ENCODE measurements at regions not wholly inside any gene's neighbourhood (a gene's known extent, or its start where the extent isn't known, plus 50 kb on each side); places are given as distances from the start of the nearest gene placed in this dataset.

DNA sequence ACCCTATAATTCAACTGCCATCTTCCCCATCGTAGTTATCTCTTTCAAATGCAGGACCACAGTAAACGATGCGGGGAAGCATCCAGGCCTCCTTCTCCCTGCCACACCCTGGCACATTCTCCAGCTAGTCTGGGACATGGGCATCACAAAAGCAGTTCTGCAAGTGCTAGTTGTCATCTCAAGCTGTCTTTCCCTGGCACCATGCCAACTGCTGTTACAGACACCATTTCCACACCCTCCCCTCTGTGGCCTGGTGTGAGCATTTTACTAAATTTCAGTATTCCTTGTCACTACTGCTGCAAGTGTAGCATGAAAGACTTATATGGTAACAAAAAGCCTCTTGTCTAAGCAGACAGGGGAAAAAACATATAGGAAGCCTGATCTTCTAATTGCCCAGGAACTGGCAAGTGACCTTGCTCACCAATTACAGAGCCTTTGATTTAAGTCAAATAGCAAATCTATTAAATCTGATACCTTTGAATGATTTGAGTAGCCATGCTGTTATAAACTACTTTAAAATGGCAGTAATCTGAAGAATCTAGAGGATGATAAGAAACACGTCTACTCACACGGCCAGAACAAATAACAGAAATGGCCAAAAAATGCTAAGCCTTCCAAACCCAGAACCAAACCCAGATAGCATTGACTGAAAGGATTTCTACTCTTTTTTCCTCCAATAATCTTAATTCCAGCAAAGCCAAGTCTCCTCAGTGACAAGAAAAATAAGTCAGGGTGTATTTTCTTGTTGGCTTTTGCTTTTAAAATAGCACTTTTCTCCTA is 179.0 kb downstream of the NUFIP1 start:
- Histone ChIP-seq H3K9ac (ENCODE audit: low read length) (no peak overlapping the region), H3K36me3 (ENCODE audit: control insufficient read depth, insufficient read depth, low read length, severe bottlenecking) (no peaks in the 10 kb centered on the region), H3K27me3 (replicated peaks; ENCODE audit: control insufficient read depth, insufficient read depth, low read length) (no peaks in the 10 kb centered on the region), H3K4me1 (ENCODE audit: control insufficient read depth, insufficient read depth, low read length) (peaks cover 32% of the 10 kb centered on the region), H3K4me3 (ENCODE audit: low read length) (no peak overlapping the region), H3K9me3 (ENCODE audit: control insufficient read depth, low read length) (no peaks in the 10 kb centered on the region)
- no peak for DNase-seq (ENCODE audit: low read depth)

DNA sequence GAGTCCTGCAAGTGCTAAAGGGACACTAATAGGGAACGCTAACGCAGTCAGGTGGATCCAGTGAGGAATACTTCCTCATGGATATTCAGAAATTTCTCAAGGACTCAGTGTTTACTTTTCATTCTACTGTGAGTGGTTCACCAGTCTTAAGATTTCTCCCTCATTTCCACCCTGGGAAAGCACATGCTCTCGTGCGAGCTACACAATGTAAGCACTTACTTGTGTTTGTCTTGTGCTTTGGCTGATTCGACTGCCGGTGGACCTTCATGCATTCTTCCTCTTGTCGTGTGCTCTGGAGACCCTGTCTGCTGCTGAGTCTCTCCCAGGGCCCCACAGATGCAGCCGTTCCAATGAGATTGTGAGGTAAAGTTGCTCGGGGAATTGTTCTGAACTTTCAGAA is 180.1 kb downstream of the NUFIP1 start:
- Histone ChIP-seq H3K4me3 (ENCODE audit: low read length) (no peak overlapping the region), H3K36me3 (ENCODE audit: control insufficient read depth, insufficient read depth, low read length, severe bottlenecking) (no peaks in the 10 kb centered on the region), H3K9ac (ENCODE audit: low read length) (no peak overlapping the region), H3K9me3 (ENCODE audit: control insufficient read depth, low read length) (no peaks in the 10 kb centered on the region), H3K4me1 (ENCODE audit: control insufficient read depth, insufficient read depth, low read length) (peaks cover 29% of the 10 kb centered on the region), H3K27me3 (replicated peaks; ENCODE audit: control insufficient read depth, insufficient read depth, low read length) (no peaks in the 10 kb centered on the region)
- DNase-seq (ENCODE audit: low read depth), result no peak

DNA sequence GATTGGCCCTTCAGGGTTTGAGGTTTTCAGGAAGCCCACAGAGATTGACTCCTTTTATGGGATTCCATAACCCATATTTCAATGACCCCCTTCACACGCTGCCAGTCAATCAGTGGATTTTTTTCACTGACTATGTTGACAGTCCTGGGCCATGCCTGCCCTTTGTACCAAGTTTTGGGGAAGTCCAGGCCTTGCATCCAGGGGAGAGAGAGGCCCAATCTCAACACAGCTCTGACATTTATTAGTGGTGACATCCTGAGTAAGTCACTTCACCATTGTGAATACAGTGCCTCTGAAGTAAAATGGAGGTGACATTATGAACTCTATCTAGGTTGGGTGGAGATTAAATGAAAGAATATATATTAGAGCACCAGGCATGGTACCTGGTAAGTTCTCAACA is 181.1 kb downstream of the NUFIP1 start:
- Histone ChIP-seq H3K9ac (ENCODE audit: low read length) (no peak overlapping the region), H3K36me3 (ENCODE audit: control insufficient read depth, insufficient read depth, low read length, severe bottlenecking) (no peaks in the 10 kb centered on the region), H3K4me1 (ENCODE audit: control insufficient read depth, insufficient read depth, low read length) (peaks cover 25% of the 10 kb centered on the region), H3K4me3 (ENCODE audit: low read length) (no peak overlapping the region), H3K9me3 (ENCODE audit: control insufficient read depth, low read length) (no peaks in the 10 kb centered on the region), H3K27me3 (replicated peaks; ENCODE audit: control insufficient read depth, insufficient read depth, low read length) (no peaks in the 10 kb centered on the region)
- no peak for DNase-seq (ENCODE audit: low read depth)

DNA sequence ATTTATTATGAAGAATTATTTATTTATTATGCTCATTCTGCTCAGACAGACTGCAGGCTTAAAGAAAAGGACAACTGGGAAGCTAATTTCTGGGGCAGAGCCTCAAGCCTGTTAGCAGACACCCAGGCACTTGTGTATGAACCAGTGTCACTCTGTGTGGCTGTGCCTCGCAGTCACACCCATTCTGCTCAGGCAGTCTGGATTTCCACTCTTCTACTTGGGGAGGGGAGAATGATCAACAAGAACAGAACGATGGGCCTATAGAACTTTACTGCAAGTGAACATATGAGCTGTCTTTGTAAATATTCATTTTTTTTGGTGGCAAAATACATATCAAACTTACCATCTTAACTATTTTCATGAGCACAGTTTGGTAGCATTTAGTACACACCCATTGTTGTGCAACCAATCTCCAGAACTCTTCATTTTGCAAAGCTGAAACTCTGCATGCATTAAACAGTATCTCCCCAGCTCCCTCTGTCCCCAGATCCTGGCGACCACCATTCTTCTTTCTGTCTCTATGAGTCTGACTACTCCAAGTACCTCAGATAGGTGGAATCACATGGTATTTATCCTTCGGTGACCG is 181.7 kb downstream of the NUFIP1 start:
- H3K36me3 ChIP-seq (ENCODE audit: control insufficient read depth, insufficient read depth, low read length, severe bottlenecking), result no peaks in the 10 kb centered on the region
- no peak overlapping the region for H3K9ac ChIP-seq (ENCODE audit: low read length)

DNA sequence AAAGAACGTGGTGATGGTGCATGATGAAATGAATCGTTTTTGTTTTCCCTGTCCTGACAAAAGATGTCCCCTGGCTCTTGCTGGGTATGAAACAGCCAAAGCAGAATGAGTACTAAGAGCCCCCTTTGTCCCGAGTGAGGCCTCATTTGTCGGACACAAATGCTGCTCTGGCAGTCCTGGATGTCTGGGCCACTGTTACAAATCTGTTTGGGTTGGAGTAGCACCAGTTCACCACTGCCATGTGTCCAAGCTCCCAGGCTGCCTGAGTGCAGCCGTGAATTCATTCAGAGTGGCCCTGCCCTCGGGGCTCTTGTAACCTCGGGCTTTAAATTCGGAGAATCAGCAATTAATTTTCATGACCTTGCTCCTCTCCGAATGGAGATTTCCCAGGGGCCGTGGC is 182.4 kb downstream of the NUFIP1 start:
- no peak for DNase-seq (ENCODE audit: low read depth)

More for the DNA sequence above, 181.7 kb downstream of the NUFIP1 start:
- Histone ChIP-seq H3K27me3 (replicated peaks; ENCODE audit: control insufficient read depth, insufficient read depth, low read length) (no peaks in the 10 kb centered on the region), H3K9me3 (ENCODE audit: control insufficient read depth, low read length) (no peaks in the 10 kb centered on the region), H3K4me3 (ENCODE audit: low read length) (no peak overlapping the region), H3K4me1 (ENCODE audit: control insufficient read depth, insufficient read depth, low read length) (peaks cover 19% of the 10 kb centered on the region)
- peak; percentile 59 for DNase-seq (ENCODE audit: low read depth)

DNA sequence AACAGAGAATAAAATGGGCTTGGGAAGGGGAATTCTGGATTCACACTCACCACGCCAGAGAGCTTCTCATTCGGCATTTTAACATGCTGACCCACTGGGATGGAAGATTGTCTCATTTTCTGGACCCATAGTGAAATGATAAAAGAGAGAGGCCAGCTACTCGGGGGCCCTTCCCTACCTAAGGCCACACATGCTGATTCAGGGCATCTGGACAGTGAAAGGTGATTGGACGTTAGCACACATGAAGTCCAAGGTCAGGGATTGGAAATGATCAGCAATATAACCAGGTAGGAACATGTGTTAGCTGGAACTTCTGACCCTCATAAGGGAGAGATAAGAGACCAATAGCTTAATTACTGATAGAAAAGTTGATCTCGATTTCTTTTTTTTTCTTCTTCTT is 183.7 kb downstream of the NUFIP1 start:
- Histone ChIP-seq H3K9ac (ENCODE audit: low read length) (no peak overlapping the region), H3K4me1 (ENCODE audit: control insufficient read depth, insufficient read depth, low read length) (peaks cover 15% of the 10 kb centered on the region), H3K9me3 (ENCODE audit: control insufficient read depth, low read length) (no peaks in the 10 kb centered on the region), H3K4me3 (ENCODE audit: low read length) (no peak overlapping the region), H3K27me3 (replicated peaks; ENCODE audit: control insufficient read depth, insufficient read depth, low read length) (no peaks in the 10 kb centered on the region), H3K36me3 (ENCODE audit: control insufficient read depth, insufficient read depth, low read length, severe bottlenecking) (no peaks in the 10 kb centered on the region)
- DNase-seq (ENCODE audit: low read depth), result no peak

More for the DNA sequence above, 182.4 kb downstream of the NUFIP1 start:
- Histone ChIP-seq H3K27me3 (replicated peaks; ENCODE audit: control insufficient read depth, insufficient read depth, low read length) (no peaks in the 10 kb centered on the region), H3K4me3 (ENCODE audit: low read length) (no peak overlapping the region), H3K9ac (ENCODE audit: low read length) (no peak overlapping the region), H3K9me3 (ENCODE audit: control insufficient read depth, low read length) (no peaks in the 10 kb centered on the region), H3K4me1 (ENCODE audit: control insufficient read depth, insufficient read depth, low read length) (peaks cover 20% of the 10 kb centered on the region), H3K36me3 (ENCODE audit: control insufficient read depth, insufficient read depth, low read length, severe bottlenecking) (no peaks in the 10 kb centered on the region)

GRCh38 chr13:44803390-44803789 is 185.9 kb downstream of the NUFIP1 start:
- Histone ChIP-seq H3K9me3 (ENCODE audit: control insufficient read depth, low read length) (no peaks in the 10 kb centered on the region), H3K4me3 (ENCODE audit: low read length) (no peak overlapping the region), H3K27me3 (replicated peaks; ENCODE audit: control insufficient read depth, insufficient read depth, low read length) (no peaks in the 10 kb centered on the region), H3K9ac (ENCODE audit: low read length) (no peak overlapping the region), H3K4me1 (ENCODE audit: control insufficient read depth, insufficient read depth, low read length) (peaks cover 9% of the 10 kb centered on the region), H3K36me3 (ENCODE audit: control insufficient read depth, insufficient read depth, low read length, severe bottlenecking) (no peaks in the 10 kb centered on the region)
- DNase-seq (ENCODE audit: low read depth), result no peak

GRCh38 chr13:44802491-44802890 is 186.8 kb downstream of the NUFIP1 start:
- Histone ChIP-seq H3K9me3 (ENCODE audit: control insufficient read depth, low read length) (no peaks in the 10 kb centered on the region), H3K27me3 (replicated peaks; ENCODE audit: control insufficient read depth, insufficient read depth, low read length) (no peaks in the 10 kb centered on the region), H3K4me1 (ENCODE audit: control insufficient read depth, insufficient read depth, low read length) (peaks cover 9% of the 10 kb centered on the region), H3K36me3 (ENCODE audit: control insufficient read depth, insufficient read depth, low read length, severe bottlenecking) (no peaks in the 10 kb centered on the region), H3K9ac (ENCODE audit: low read length) (no peak overlapping the region), H3K4me3 (ENCODE audit: low read length) (no peak overlapping the region)
- no peak for DNase-seq (ENCODE audit: low read depth)

DNA sequence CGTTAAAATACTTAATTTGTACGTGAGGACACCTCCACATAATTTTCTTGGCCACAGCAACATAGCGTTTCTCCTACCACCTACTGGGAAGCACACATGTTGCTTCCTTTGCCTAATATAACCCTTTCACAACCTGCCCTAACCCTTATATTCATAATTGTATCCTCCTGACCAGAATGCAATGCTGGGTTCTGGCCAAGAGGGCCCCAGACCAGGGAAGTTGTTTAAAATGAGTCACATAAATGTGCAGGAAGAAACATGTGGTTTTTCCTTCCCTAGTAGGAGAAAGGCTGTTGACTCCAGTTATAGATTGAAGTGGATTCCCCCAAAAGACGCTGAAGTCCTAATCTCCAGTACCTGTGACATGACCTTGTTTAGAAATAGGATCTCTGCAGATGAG is 187.3 kb downstream of the NUFIP1 start:
- Histone ChIP-seq H3K9me3 (ENCODE audit: control insufficient read depth, low read length) (no peaks in the 10 kb centered on the region), H3K27me3 (replicated peaks; ENCODE audit: control insufficient read depth, insufficient read depth, low read length) (no peaks in the 10 kb centered on the region), H3K4me1 (ENCODE audit: control insufficient read depth, insufficient read depth, low read length) (peaks cover 9% of the 10 kb centered on the region), H3K9ac (ENCODE audit: low read length) (no peak overlapping the region), H3K4me3 (ENCODE audit: low read length) (peak overlapping the region; percentile 12), H3K36me3 (ENCODE audit: control insufficient read depth, insufficient read depth, low read length, severe bottlenecking) (no peaks in the 10 kb centered on the region)
- DNase-seq (ENCODE audit: low read depth), result peak; percentile 74

DNA sequence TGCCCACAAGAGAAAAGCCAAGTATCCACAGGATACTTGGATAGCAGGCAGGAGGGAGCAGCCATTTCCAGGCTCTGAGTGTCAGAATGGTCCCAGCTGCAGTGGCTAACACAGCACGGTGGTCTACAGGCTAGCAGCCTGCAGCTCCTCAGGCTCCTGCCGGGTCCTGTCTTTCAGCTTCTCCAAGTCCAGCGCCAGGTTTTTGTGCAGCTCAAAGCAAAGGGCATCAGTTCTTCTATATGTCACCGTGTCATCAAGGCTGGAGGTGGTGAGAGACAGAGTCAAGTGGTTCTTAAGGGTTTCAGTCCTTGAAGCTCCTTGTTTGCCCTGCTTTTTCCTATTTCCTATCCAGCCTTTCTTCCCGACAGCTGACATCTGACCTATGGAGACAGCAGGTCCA is 188.6 kb downstream of the NUFIP1 start:
- Histone ChIP-seq H3K9me3 (ENCODE audit: control insufficient read depth, low read length) (no peaks in the 10 kb centered on the region), H3K9ac (ENCODE audit: low read length) (no peak overlapping the region)
- DNase-seq (ENCODE audit: low read depth), result no peak

DNA sequence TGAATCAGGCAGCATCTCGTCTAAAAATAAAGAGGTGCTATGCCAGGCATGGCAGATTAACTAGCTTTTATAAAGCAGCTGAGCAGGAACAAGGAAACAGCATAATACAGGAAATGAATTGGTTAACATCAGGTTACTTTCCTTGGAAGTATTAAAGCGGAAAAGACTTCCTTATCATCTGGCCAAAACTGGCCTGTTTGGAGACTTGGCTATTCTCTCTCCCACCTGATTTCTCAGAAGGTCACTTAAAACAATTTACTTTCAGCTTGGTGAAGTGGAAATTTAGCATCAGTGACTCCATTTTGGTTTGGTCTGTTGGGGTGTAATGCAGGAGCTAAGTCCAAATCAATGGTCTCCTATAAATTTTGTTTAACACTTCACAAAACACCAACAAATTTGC is 191.6 kb downstream of the NUFIP1 start:
- no peaks in the 10 kb centered on the region for H3K27me3 ChIP-seq (replicated peaks; ENCODE audit: control insufficient read depth, insufficient read depth, low read length)
- no peak overlapping the region for H3K4me3 ChIP-seq (ENCODE audit: low read length)
- no peak overlapping the region for H3K9ac ChIP-seq (ENCODE audit: low read length)
- DNase-seq (ENCODE audit: low read depth), result no peak
- H3K4me1 ChIP-seq (ENCODE audit: control insufficient read depth, insufficient read depth, low read length), result peaks cover 9% of the 10 kb centered on the region
- H3K9me3 ChIP-seq (ENCODE audit: control insufficient read depth, low read length), result no peaks in the 10 kb centered on the region
- H3K36me3 ChIP-seq (ENCODE audit: control insufficient read depth, insufficient read depth, low read length, severe bottlenecking), result no peaks in the 10 kb centered on the region

More for the DNA sequence above, 188.6 kb downstream of the NUFIP1 start:
- H3K27me3 ChIP-seq (replicated peaks; ENCODE audit: control insufficient read depth, insufficient read depth, low read length), result no peaks in the 10 kb centered on the region
- H3K4me1 ChIP-seq (ENCODE audit: control insufficient read depth, insufficient read depth, low read length), result peaks cover 9% of the 10 kb centered on the region
- no peaks in the 10 kb centered on the region for H3K36me3 ChIP-seq (ENCODE audit: control insufficient read depth, insufficient read depth, low read length, severe bottlenecking)
- H3K4me3 ChIP-seq (ENCODE audit: low read length), result no peak overlapping the region
